ENCODE measurements at regions not wholly inside any gene's neighbourhood (a gene's known extent, or its start where the extent isn't known, plus 50 kb on each side); places are given as distances from the start of the nearest gene placed in this dataset.
"Not testable (repeated sequence)": the region's sequence is repeated elsewhere in the genome, so short reads cannot be mapped to it uniquely, and the experiment has no call there.

GRCh38 chr2:180255981-180256380, 248.9 kb upstream of the CWC22 start:
- no peak for DNase-seq
- no peaks in the 10 kb centered on the region for H3K27me3 Mint-ChIP-seq
- POLR2A ChIA-PET = no interaction called here
- H3K4me1 Mint-ChIP-seq = no peaks in the 10 kb centered on the region
- H3K9me3 Mint-ChIP-seq = no peaks in the 10 kb centered on the region
- no peaks in the 10 kb centered on the region for H3K36me3 Mint-ChIP-seq
- H3K4me3 Mint-ChIP-seq = no peak overlapping the region
- no peak for ATAC-seq (ENCODE audit: low read depth)
- no peak overlapping the region for H3K27ac Mint-ChIP-seq

GRCh38 chr2:180254872-180255271, 247.8 kb upstream of the CWC22 start:
- no peak overlapping the region for H3K4me3 Mint-ChIP-seq
- no peaks in the 10 kb centered on the region for H3K27me3 Mint-ChIP-seq
- H3K4me1 Mint-ChIP-seq = no peaks in the 10 kb centered on the region
- ATAC-seq (ENCODE audit: low read depth) (no peak), DNase-seq (no peak)
- H3K9me3 Mint-ChIP-seq = no peaks in the 10 kb centered on the region
- H3K27ac Mint-ChIP-seq = no peak overlapping the region
- H3K36me3 Mint-ChIP-seq = no peaks in the 10 kb centered on the region
- POLR2A ChIA-PET = no interaction called here

- H3K9me3 Mint-ChIP-seq = no peaks in the 10 kb centered on the region
- ATAC-seq (ENCODE audit: low read depth) (no peak), DNase-seq (no peak)
- H3K36me3 Mint-ChIP-seq = no peaks in the 10 kb centered on the region
- H3K4me1 Mint-ChIP-seq = no peaks in the 10 kb centered on the region
- no peaks in the 10 kb centered on the region for H3K27me3 Mint-ChIP-seq
- no peak overlapping the region for H3K27ac Mint-ChIP-seq
- POLR2A ChIA-PET = no interaction called here
- H3K4me3 Mint-ChIP-seq = no peak overlapping the region
Measured at GRCh38 chr2:180247658-180248057, 240.6 kb upstream of the CWC22 start.

- ATAC-seq (ENCODE audit: low read depth) (no peak), DNase-seq (no peak)
- Mint-ChIP-seq H3K27me3 (no peaks in the 10 kb centered on the region), H3K4me1 (no peaks in the 10 kb centered on the region), H3K36me3 (no peaks in the 10 kb centered on the region), H3K27ac (no peak overlapping the region), H3K9me3 (no peaks in the 10 kb centered on the region), H3K4me3 (no peak overlapping the region)
- POLR2A ChIA-PET = no interaction called here
Measured at GRCh38 chr2:180246268-180246667, 239.2 kb upstream of the CWC22 start.

- no peak for ATAC-seq (ENCODE audit: low read depth)
- H3K4me1 Mint-ChIP-seq = no peaks in the 10 kb centered on the region
- no peak overlapping the region for H3K4me3 Mint-ChIP-seq
- no peaks in the 10 kb centered on the region for H3K27me3 Mint-ChIP-seq
- H3K36me3 Mint-ChIP-seq = no peaks in the 10 kb centered on the region
- DNase-seq = no peak
- POLR2A ChIA-PET = no interaction called here
- H3K27ac Mint-ChIP-seq = no peak overlapping the region
- no peaks in the 10 kb centered on the region for H3K9me3 Mint-ChIP-seq
Measured at GRCh38 chr2:180240774-180241173, 233.7 kb upstream of the CWC22 start.

GRCh38 chr2:180238729-180239128, 231.6 kb upstream of the CWC22 start:
- no peak for DNase-seq
- H3K4me1 Mint-ChIP-seq = no peaks in the 10 kb centered on the region
- no peaks in the 10 kb centered on the region for H3K27me3 Mint-ChIP-seq
- no peaks in the 10 kb centered on the region for H3K36me3 Mint-ChIP-seq
- POLR2A ChIA-PET = no interaction called here
- H3K27ac Mint-ChIP-seq = no peak overlapping the region
- no peaks in the 10 kb centered on the region for H3K9me3 Mint-ChIP-seq
- no peak for ATAC-seq (ENCODE audit: low read depth)
- no peak overlapping the region for H3K4me3 Mint-ChIP-seq

- POLR2A ChIA-PET; H3K36me3 Mint-ChIP-seq; H3K4me3 Mint-ChIP-seq; H3K4me1 Mint-ChIP-seq; H3K9me3 Mint-ChIP-seq; ATAC-seq (ENCODE audit: low read depth); H3K27me3 Mint-ChIP-seq; DNase-seq; H3K27ac Mint-ChIP-seq: not testable (repeated sequence)
Measured at GRCh38 chr2:180236061-180236460, 229.0 kb upstream of the CWC22 start.

GRCh38 chr2:180235506-180235905, 228.4 kb upstream of the CWC22 start:
- H3K27ac Mint-ChIP-seq; H3K9me3 Mint-ChIP-seq; H3K4me1 Mint-ChIP-seq; POLR2A ChIA-PET; DNase-seq; H3K4me3 Mint-ChIP-seq; H3K36me3 Mint-ChIP-seq; H3K27me3 Mint-ChIP-seq; ATAC-seq (ENCODE audit: low read depth): not testable (repeated sequence)

- POLR2A ChIA-PET; DNase-seq; ATAC-seq (ENCODE audit: low read depth); H3K9me3 Mint-ChIP-seq; H3K27ac Mint-ChIP-seq; H3K36me3 Mint-ChIP-seq; H3K4me3 Mint-ChIP-seq; H3K27me3 Mint-ChIP-seq; H3K4me1 Mint-ChIP-seq: not testable (repeated sequence)
Measured at GRCh38 chr2:180234991-180235390, 227.9 kb upstream of the CWC22 start.

GRCh38 chr2:180231015-180231414, 223.9 kb upstream of the CWC22 start:
- POLR2A ChIA-PET = no interaction called here

GRCh38 chr2:180227461-180227860, 220.4 kb upstream of the CWC22 start:
- Mint-ChIP-seq H3K27ac (no peak overlapping the region), H3K4me3 (no peak overlapping the region), H3K36me3 (no peaks in the 10 kb centered on the region), H3K4me1 (no peaks in the 10 kb centered on the region), H3K27me3 (no peaks in the 10 kb centered on the region), H3K9me3 (peaks cover 3% of the 10 kb centered on the region)
- DNase-seq (no peak), ATAC-seq (ENCODE audit: low read depth) (no peak)
- POLR2A ChIA-PET = no interaction called here

More at GRCh38 chr2:180231015-180231414, 223.9 kb upstream of the CWC22 start:
- Mint-ChIP-seq H3K4me1 (no peaks in the 10 kb centered on the region), H3K9me3 (no peaks in the 10 kb centered on the region), H3K27me3 (no peaks in the 10 kb centered on the region), H3K27ac (no peak overlapping the region), H3K4me3 (no peak overlapping the region), H3K36me3 (no peaks in the 10 kb centered on the region)
- DNase-seq (no peak), ATAC-seq (ENCODE audit: low read depth) (no peak)

- Mint-ChIP-seq H3K4me1 (no peaks in the 10 kb centered on the region), H3K27me3 (no peaks in the 10 kb centered on the region), H3K9me3 (peaks cover 3% of the 10 kb centered on the region), H3K27ac (no peak overlapping the region), H3K36me3 (no peaks in the 10 kb centered on the region), H3K4me3 (no peak overlapping the region)
- DNase-seq (no peak), ATAC-seq (ENCODE audit: low read depth) (no peak)
- POLR2A ChIA-PET = no interaction called here
Measured at GRCh38 chr2:180225118-180225517, 218.0 kb upstream of the CWC22 start.

- POLR2A ChIA-PET = no interaction called here
Measured at GRCh38 chr2:180222644-180223043, 215.5 kb upstream of the CWC22 start.

GRCh38 chr2:180219491-180219890, 212.4 kb upstream of the CWC22 start:
- no peak for ATAC-seq (ENCODE audit: low read depth)
- H3K4me1 Mint-ChIP-seq = no peaks in the 10 kb centered on the region
- no peaks in the 10 kb centered on the region for H3K36me3 Mint-ChIP-seq
- no peak for DNase-seq
- no peaks in the 10 kb centered on the region for H3K27me3 Mint-ChIP-seq
- no peak overlapping the region for H3K27ac Mint-ChIP-seq
- no peak overlapping the region for H3K4me3 Mint-ChIP-seq
- H3K9me3 Mint-ChIP-seq = peaks cover 3% of the 10 kb centered on the region
- POLR2A ChIA-PET = no interaction called here

More at GRCh38 chr2:180222644-180223043, 215.5 kb upstream of the CWC22 start:
- peaks cover 3% of the 10 kb centered on the region for H3K9me3 Mint-ChIP-seq
- no peaks in the 10 kb centered on the region for H3K36me3 Mint-ChIP-seq
- no peak overlapping the region for H3K4me3 Mint-ChIP-seq
- H3K27ac Mint-ChIP-seq = no peak overlapping the region
- ATAC-seq (ENCODE audit: low read depth) (no peak), DNase-seq (no peak)
- H3K4me1 Mint-ChIP-seq = no peaks in the 10 kb centered on the region
- no peaks in the 10 kb centered on the region for H3K27me3 Mint-ChIP-seq

- no peak for DNase-seq
- no peaks in the 10 kb centered on the region for H3K4me1 Mint-ChIP-seq
- H3K27ac Mint-ChIP-seq = no peak overlapping the region
Measured at GRCh38 chr2:180208841-180209240, 201.7 kb upstream of the CWC22 start.

More at GRCh38 chr2:180208841-180209240, 201.7 kb upstream of the CWC22 start:
- no peak for ATAC-seq (ENCODE audit: low read depth)
- no peaks in the 10 kb centered on the region for H3K9me3 Mint-ChIP-seq
- peaks cover 2% of the 10 kb centered on the region for H3K27me3 Mint-ChIP-seq
- POLR2A ChIA-PET = no interaction called here
- H3K4me3 Mint-ChIP-seq = no peak overlapping the region
- no peaks in the 10 kb centered on the region for H3K36me3 Mint-ChIP-seq

All from activated naive CD8-positive, alpha-beta T cell treated with anti-CD3 and anti-CD28 coated beads, Interleukin-2, amount 10 ng/mL, durations not matched to agents 7 days and 5 days (primary cell).